ENCODE measurements at regions not wholly inside any gene's neighbourhood (a gene's known extent, or its start where the extent isn't known, plus 50 kb on each side); places are given as distances from the start of the nearest gene placed in this dataset.

GRCh38 chr14:40129159-40129558 is 696.9 kb upstream of the FBXO33 start:
- TF ChIP-seq CTCF (IDR thresholded peaks at IDR 0.05; ENCODE audit: poor library complexity, severe bottlenecking) = no peak
- no peak for TF ChIP-seq EZH2 (IDR thresholded peaks at IDR 0.05; ENCODE audit: borderline replicate concordance, insufficient read depth, low read length, poor library complexity, severe bottlenecking)
- TF ChIP-seq POLR2AphosphoS5 (IDR thresholded peaks at IDR 0.05) = no peak
- TF ChIP-seq TAF1 (IDR thresholded peaks at IDR 0.05; ENCODE audit: low read depth) = no peak
- no peak for TF ChIP-seq RAD21 (conservative IDR thresholded peaks at IDR 0.05)
- TF ChIP-seq SMC3 (conservative IDR thresholded peaks at IDR 0.05; ENCODE audit: poor library complexity) = no peak

Measured in neural cell (in vitro differentiated cells).